Ectodermal cell (in vitro differentiated cells): ENCODE measurements at regions not wholly inside any gene's neighbourhood (a gene's known extent, or its start where the extent isn't known, plus 50 kb on each side); places are given as distances from the start of the nearest gene placed in this dataset.
"Not testable (repeated sequence)": the region's sequence is repeated elsewhere in the genome, so short reads cannot be mapped to it uniquely, and the experiment has no call there.

Source experiments
- H3K27ac ChIP-seq: 2 replicates; pipeline ENCODE4 v1.7.0; 2013; ENCODE audit warnings: mild to moderate bottlenecking, low read depth, low read length; ENCODE audit not compliant: insufficient read depth, poor library complexity, severe bottlenecking
- H3K27me3 ChIP-seq: 2 replicates; pipeline ENCODE4 v1.7.0; 2013; ENCODE audit warnings: mild to moderate bottlenecking, low read length; ENCODE audit not compliant: insufficient read depth, control insufficient read depth, poor library complexity, severe bottlenecking
- H3K36me3 ChIP-seq: one replicate; pipeline ENCODE4 v1.7.0; 2013; ENCODE audit warnings: low read length; ENCODE audit not compliant: control insufficient read depth, insufficient read depth
- H3K4me1 ChIP-seq: one replicate; pipeline ENCODE4 v1.7.0; 2013; ENCODE audit warnings: low read length; ENCODE audit not compliant: control insufficient read depth, insufficient read depth
- H3K4me3 ChIP-seq: 2 replicates; pipeline ENCODE4 v1.7.0; 2013; ENCODE audit warnings: low read depth, low read length, control low read depth; ENCODE audit not compliant: insufficient read depth
- H3K9me3 ChIP-seq: 2 replicates; pipeline ENCODE4 v1.7.0; 2013; ENCODE audit warnings: mild to moderate bottlenecking, low read length, moderate library complexity; ENCODE audit not compliant: control insufficient read depth
- WGBS, 2 experiments: methylation state at CpG; one replicate each; pipeline ENCODE4 v1.1.7; 2013; ENCODE audit warnings: missing lambda C conversion rate in 2 of 2; 5-methylcytosine and 5-hydroxymethylcytosine counted together

DNA sequence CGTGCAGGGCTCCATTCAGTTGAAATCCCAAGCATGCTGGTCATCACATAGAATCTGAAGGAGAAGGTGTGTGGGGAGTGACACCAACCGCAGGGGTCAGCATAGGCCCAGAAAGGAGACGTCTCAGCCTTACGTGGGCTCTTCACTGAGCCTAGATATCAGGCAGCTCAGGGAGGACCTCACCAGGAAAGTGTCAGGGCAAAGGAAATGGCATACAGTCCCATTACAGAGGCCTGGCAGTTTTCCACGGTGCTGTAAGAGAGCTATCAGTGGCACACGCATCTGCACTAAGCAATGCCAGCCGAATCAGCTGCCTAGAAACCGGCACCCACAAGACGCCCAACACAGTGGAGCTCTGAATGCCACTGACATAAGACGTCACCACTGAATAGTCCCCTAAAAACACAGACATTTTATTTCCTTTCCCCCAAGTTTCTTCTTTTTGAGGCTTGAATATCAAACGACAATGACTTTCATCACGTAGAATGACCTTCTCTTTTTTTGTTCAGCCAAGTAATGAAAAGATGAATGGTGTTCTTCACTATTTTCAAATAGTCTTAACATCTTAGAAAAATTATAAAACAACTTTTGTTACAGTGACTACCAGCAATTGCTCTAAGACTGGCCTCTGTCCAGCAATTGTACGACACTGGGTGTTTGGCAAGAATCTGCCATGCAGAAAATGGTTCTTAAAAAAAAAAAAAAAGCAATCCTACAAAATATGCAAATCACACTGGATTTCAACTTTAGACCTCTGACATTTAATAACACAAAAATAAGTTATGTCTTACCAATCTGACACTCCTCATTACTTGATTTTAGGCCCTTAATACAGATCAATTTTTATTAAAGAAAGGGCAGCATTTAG lies 88.9 kb upstream of the FOXQ1 start:
- no peak overlapping the region for H3K27ac ChIP-seq
- WGBS, 2 experiments = 87 to 91% methylated on average over 12 to 13 of the region's 13 CpGs
- H3K36me3 ChIP-seq = no peaks in the 10 kb centered on the region
- no peaks in the 10 kb centered on the region for H3K9me3 ChIP-seq
- no peak overlapping the region for H3K4me3 ChIP-seq
- no peaks in the 10 kb centered on the region for H3K27me3 ChIP-seq
- no peaks in the 10 kb centered on the region for H3K4me1 ChIP-seq

DNA sequence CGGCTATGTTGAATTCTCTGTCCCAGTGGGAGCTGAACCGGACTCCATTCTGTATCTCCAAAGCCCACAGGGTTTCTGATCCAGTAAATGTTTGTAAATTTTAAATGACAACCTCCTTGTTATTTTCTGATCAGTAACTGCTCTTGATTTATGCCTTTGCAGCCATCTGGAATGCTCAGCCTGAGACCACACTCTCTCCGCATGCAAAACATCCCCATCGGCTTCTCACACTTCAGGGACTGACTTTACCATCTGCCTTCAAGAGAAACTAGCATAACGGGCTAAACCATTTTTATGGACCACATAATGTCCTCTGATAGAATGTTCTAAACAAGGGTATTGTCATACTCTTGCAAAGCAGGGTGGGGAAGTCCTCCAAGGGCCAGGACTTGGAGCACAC lies 94.5 kb upstream of the FOXQ1 start:
- H3K27me3 ChIP-seq = no peaks in the 10 kb centered on the region
- WGBS, 2 experiments = 73 to 75% methylated on average over 5 of the region's 5 CpGs
- no peak overlapping the region for H3K4me3 ChIP-seq
- no peaks in the 10 kb centered on the region for H3K36me3 ChIP-seq
- no peaks in the 10 kb centered on the region for H3K4me1 ChIP-seq
- no peak overlapping the region for H3K27ac ChIP-seq
- no peaks in the 10 kb centered on the region for H3K9me3 ChIP-seq

DNA sequence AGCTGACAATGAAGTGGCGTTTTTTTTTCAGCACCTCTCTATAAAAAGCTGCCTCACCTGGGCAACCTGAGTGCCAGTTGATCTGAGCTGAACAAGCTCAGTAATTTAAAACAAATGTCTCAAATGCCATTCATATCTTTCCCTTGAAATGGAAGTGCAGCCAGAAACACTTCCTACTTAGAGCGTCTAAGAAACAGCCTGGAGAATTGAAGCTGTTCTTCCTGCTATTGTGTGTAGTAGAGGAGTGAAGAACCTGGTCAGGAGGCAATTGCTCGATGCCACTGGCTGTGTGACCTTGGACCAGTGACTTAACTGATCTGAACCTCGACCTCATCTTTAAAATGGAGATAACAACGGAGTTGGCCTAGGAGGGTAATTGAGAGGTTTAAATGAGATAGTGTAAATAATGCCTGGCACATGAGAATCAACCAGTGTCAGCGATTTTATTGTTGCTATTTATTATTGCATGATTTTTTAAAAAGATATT lies 95.4 kb upstream of the FOXQ1 start:
- no peaks in the 10 kb centered on the region for H3K27me3 ChIP-seq
- WGBS, 2 experiments = 75 to 78% methylated on average over 6 of the region's 6 CpGs
- no peak overlapping the region for H3K4me3 ChIP-seq
- no peak overlapping the region for H3K27ac ChIP-seq
- no peaks in the 10 kb centered on the region for H3K4me1 ChIP-seq
- H3K9me3 ChIP-seq = no peaks in the 10 kb centered on the region
- no peaks in the 10 kb centered on the region for H3K36me3 ChIP-seq

GRCh38 chr6:1215884-1216487 lies 95.9 kb upstream of the FOXQ1 start:
- Histone ChIP-seq H3K27me3 (no peaks in the 10 kb centered on the region), H3K4me1 (no peaks in the 10 kb centered on the region), H3K9me3 (no peaks in the 10 kb centered on the region), H3K4me3 (no peak overlapping the region), H3K27ac (no peak overlapping the region), H3K36me3 (no peaks in the 10 kb centered on the region)
- 82 to 86% methylated on average over 11 of the region's 11 CpGs for WGBS, 2 experiments

DNA sequence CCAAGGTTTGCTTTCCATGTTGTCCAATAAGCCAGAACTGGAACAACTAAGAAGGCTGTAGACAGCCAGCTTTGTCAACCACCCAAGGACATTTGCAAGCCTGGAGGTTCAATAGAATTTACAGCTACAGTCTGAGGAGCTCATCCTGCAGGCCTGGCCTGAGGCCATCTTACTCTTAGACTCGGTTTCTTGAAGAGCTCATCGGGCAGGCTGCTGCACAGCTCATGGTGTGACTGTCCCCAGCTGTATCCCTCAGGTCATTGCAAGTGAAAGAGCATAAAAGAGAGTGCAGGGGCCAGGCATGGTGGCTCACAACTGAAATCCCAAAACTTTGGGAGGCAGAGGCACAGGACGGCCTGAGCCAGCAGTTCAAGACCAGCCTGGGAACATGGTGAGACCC lies 96.9 kb upstream of the FOXQ1 start:
- Histone ChIP-seq H3K4me1 (no peaks in the 10 kb centered on the region), H3K36me3 (no peaks in the 10 kb centered on the region), H3K9me3 (no peaks in the 10 kb centered on the region), H3K27ac (no peak overlapping the region), H3K4me3 (no peak overlapping the region), H3K27me3 (no peaks in the 10 kb centered on the region)
- WGBS, 2 experiments = 88 to 93% methylated on average over 3 of the region's 3 CpGs

DNA sequence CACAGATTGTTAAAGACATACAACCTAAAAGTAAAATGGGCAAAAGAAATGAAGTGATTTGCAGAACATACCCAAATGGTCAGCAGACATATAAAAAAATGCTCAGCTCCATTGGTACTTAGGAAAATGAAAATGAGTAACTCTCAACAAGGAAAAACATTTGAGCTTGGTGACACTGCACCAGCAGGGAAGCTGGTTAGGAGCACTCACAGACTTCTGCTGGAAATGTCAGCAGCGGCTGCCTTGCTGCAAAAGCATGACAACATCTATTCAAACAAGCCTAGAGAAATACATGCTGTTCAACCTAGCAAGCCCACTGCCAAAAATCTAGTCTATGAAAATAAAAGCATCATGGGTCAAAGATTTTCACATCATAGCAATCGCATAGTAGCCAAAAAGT lies 99.0 kb upstream of the FOXQ1 start:
- H3K4me1 ChIP-seq = no peaks in the 10 kb centered on the region
- no peaks in the 10 kb centered on the region for H3K36me3 ChIP-seq
- H3K9me3 ChIP-seq = no peaks in the 10 kb centered on the region
- WGBS, 2 experiments = 57 to 77% methylated on average over 1 of the region's 2 CpGs
- no peaks in the 10 kb centered on the region for H3K27me3 ChIP-seq
- H3K27ac ChIP-seq = no peak overlapping the region
- no peak overlapping the region for H3K4me3 ChIP-seq

DNA sequence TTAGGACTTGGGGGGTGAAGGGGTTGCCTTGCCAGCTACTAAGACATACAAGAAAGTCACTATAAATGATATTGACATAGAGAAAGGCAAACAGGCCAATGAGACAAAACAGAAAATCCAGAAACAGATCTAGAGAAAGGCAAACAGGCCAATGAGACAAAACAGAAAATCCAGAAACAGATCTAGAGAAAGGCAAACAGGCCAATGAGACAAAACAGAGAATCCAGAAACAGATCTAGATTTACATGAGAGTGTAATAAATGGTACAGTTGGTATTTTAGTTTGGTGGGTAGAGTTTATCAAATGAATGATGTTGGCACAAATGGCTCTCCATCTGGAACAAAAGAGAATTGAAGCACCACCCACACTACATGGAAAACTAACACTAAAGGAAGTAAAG lies 99.8 kb upstream of the FOXQ1 start:
- H3K27me3 ChIP-seq, H3K36me3 ChIP-seq, H3K4me1 ChIP-seq, H3K27ac ChIP-seq, H3K9me3 ChIP-seq, H3K4me3 ChIP-seq: not testable (repeated sequence)

DNA sequence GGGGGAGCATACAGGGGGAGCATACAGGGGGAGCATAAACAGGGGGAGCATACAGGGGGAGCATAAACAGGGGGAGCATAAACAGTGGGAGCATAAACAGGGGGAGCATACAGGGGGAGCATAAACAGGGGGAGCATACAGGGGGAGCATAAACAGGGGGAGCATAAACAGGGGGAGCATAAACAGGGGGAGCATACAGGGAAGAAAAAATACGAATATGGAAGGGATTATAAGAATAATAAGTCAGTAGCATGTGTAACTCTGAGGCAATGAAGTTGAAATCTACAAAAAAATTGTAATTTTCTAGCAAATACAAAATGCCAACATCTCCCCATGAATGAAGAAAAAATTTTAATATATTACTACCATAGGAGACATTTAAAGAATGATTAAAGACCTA lies 101.3 kb upstream of the FOXQ1 start:
- 67 to 78% methylated on average over 1 of the region's 1 CpG for WGBS, 2 experiments
- not testable (repeated sequence) for H3K4me1 ChIP-seq, H3K27me3 ChIP-seq, H3K27ac ChIP-seq, H3K36me3 ChIP-seq, H3K4me3 ChIP-seq, H3K9me3 ChIP-seq

DNA sequence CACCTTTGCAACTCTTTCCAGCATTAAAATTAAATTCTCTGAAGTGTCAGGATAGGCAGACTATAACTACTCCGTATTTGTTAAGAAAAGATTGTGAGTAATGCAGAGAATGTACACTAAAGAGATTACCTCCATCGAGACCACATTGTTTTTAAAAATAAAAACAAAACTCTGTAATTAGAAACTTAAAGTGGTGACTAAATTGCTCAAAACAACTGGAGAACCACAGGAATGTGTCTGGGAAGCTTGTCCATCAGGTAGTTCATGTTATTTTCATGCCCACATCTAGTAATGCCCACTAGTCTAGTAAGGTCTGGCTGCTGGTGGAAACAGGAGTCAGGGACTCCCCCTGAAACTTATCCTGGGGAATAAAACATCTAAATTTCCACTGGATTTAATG lies 103.0 kb upstream of the FOXQ1 start:
- WGBS, 2 experiments = 95% methylated on average over 2 of the region's 2 CpGs; no CpG with 5 or more reads in 1 of the 2 experiments
- no peak overlapping the region for H3K27ac ChIP-seq
- no peaks in the 10 kb centered on the region for H3K27me3 ChIP-seq
- H3K36me3 ChIP-seq = no peaks in the 10 kb centered on the region
- no peak overlapping the region for H3K4me3 ChIP-seq
- H3K9me3 ChIP-seq = no peaks in the 10 kb centered on the region
- H3K4me1 ChIP-seq = no peaks in the 10 kb centered on the region

- WGBS, 2 experiments = 92 to 94% methylated on average over 5 of the region's 5 CpGs
- Histone ChIP-seq H3K9me3 (no peaks in the 10 kb centered on the region), H3K27me3 (no peaks in the 10 kb centered on the region), H3K4me3 (no peak overlapping the region), H3K36me3 (no peaks in the 10 kb centered on the region), H3K4me1 (no peaks in the 10 kb centered on the region), H3K27ac (no peak overlapping the region)
These were observed 108.4 kb upstream of the FOXQ1 start for GRCh38 chr6:1203546-1203945.
